GM13977 (cell line): ENCODE measurements at regions not wholly inside any gene's neighbourhood (a gene's known extent, or its start where the extent isn't known, plus 50 kb on each side); places are given as distances from the start of the nearest gene placed in this dataset.

ENCODE experiments used
- DNase-seq: peaks from one replicate; pipeline ENCODE4 v3.0.0; 2012; ENCODE audit warnings: low spot score
- CTCF ChIP-seq: IDR thresholded peaks from 2 replicates; pipeline ENCODE4 v1.5.1; 2012; ENCODE audit warnings: mild to moderate bottlenecking, control low read depth; ENCODE audit not compliant: insufficient read depth; ENCODE audit errors: extremely low read depth, missing control alignments
- in situ Hi-C: fragments of 300-500 bp; cut with MboI; formaldehyde crosslinking; loops from one replicate; pipeline ENCODE4 v1.12.0; 2022; ENCODE audit warnings: low sequenced_read_pairs, low pct_unique_long_range_greater_than_20kb, mixed read lengths, inconsistent platforms; ENCODE audit not compliant: unreplicated experiment

DNA sequence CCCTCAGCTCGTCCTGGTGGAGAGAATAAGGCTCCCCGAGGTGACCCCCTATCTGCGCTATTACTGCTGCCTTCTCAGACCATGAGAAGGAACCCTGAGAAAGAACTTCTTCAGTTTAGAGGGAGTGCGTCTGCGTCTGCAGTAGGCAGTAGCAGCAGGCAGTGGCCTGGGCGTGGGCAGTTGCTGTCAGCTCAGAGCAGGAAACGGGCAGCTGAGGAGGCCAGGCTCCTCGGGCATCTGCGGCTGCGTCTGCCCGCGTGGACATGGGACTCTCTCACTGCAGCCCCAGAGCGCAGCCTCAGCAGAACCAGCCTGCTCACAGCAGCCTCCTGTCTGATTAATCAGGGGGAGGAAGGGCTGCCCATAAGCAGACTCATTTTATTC lies 49.8 kb upstream of the FCN1 start:
- no peak for TF ChIP-seq CTCF
- in situ Hi-C loops: no loop called here
- no peak for DNase-seq

DNA sequence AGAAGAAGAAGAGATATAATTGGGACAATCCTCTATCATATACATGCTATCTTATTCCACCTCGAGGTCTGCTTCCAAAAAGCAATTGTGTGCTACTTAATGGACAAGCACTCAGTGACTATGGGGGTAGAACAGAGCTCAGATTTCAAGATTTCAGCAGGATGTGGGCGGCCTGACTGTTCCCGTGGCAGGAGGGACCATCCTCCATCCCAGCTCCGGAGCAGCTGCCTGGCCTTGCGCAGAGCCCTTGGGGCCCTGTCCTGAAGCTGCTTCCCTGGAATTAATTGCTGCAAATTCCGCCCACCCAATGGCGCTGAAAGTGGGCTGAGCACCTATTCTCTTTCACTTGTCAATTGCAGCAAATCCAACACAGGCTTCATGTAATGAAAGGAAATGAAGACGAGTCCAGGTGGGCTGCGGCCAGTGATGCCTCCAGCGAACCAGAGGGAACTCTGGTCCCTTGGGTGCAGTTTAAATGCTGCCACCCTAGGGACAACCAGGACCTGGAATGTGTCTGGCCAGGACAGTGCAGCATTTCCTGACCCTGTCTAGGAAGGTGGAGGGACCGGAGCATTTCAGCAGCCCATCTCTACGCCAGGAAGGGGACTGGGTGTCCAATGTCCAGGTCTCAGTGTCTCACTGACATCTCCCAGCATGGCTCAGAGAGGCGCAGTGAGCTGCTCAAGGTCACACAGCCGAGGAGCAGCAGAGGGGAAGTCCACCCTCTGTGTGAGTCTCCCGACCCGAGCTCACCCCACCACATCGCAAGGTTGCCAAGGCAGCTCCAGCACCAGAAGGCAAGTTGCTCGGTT lies 50.5 kb upstream of the FCN1 start:
- in situ Hi-C loops: no loop called here
- TF ChIP-seq CTCF: no peak
- no peak for DNase-seq

DNA sequence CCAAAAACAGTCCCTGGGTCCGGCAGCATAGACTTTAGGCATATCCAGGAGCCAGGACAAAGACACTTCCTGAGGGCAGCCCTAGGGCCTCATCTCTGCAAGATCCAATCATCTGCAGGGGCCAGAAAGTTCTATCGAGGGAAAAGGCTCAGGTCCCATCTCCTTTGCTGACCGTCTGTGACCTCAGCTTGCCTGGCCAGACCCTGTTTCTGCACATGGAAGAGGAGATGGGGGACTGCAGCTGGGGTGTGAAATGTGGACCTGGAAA lies 51.0 kb upstream of the FCN1 start:
- no peak for DNase-seq
- TF ChIP-seq CTCF: no peak
- in situ Hi-C loops: no loop called here

DNA sequence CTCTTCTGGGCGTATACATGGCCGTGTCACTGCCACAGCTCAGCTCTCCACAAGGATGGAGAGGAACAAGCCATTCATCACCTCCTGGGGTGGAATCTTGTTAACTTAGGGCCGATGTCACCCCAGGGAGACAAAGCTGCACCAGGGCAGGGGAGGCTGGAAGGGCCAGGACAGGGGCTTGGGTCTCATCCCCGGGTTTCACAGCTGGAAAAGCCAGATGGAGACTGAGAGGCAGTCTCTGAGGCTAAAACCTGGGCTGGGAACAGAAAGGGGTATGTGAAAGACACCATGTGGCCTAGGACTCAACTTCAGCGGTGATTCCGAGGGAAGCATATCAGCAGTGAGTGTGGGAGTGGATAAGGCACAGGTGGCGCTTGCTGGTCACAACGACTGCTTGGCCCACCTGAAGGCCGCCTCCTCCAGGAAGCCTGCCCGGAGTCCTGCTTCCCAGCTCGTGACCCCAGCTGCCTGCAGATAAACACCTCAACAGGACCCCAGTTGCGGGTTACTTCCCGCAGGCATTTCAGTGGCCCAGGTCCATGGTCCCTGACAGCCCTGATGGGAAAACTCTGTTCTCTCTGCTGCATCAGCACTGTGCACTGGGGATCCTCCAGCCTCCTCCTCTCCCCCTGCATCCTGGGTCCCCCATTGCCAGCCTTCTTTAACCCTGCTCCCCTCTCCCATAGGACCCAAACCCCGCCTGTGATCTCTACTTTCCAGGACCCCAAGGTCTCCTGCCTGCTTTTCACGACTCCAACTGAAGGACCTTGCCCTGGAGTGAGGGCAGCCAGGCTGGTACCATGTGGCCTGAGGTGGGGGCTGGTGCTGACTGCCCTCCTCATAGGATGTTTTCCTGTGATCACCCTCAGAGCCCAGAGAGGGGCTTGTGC lies 51.7 kb upstream of the FCN1 start:
- TF ChIP-seq CTCF: no peak
- in situ Hi-C loops: no loop called here

DNA sequence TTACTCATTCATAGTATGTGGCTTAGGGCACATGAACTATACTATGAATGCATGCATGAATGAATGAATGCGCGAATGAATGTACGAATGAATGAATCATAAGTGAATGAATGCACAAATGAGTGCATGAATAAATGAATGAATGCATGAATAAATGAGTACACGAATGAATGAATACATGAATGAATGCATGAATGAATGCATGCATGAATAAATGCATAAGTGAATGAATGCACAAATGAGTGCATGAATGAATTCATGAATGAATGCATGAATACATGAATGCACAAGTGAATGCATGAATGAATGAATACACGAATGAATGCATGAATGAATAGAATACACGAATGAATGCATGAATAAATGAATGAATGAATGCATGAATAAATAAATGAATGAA lies 52.5 kb upstream of the FCN1 start:
- in situ Hi-C loops: no loop called here
- no peak for DNase-seq
- TF ChIP-seq CTCF: no peak

More for the DNA sequence above, 51.7 kb upstream of the FCN1 start:
- DNase-seq: no peak

- no peak for DNase-seq
- in situ Hi-C loops: no loop called here
- TF ChIP-seq CTCF: no peak
Observed at GRCh38 chr9:134970719-134971118, 53.0 kb upstream of the FCN1 start.
